NCI-H2227 (cell line): ENCODE measurements at regions not wholly inside any gene's neighbourhood (a gene's known extent, or its start where the extent isn't known, plus 50 kb on each side); places are given as distances from the start of the nearest gene placed in this dataset.

Source experiments
- DNase-seq: peaks from one replicate; lab custom pipeline; 2025; ENCODE audit not compliant: unreplicated experiment; lab: John Stamatoyannopoulos, UW

- no peak for DNase-seq
Observed at GRCh38 chr5:68529581-68529980, 314.0 kb downstream of the PIK3R1 start.

DNA sequence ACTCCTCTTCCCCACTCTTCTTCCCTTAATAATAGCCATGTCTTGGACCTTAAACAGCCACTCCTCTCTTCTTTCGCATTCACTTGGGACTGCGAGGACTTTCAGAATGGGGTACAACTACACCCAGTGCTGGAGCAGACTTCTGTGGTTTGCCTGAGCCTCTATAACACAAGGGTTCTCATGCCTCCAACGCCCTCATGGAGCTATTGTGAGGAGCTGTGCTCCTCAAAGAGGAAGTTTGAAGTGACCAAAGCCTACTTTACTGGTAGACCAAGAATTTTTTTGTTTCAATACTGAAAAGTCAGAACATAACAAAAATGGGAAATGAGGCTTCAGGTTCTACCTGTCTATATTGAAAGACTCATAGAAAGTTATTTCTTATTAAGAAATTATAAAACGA is 316.4 kb downstream of the PIK3R1 start:
- DNase-seq, result no peak

GRCh38 chr5:68533051-68533450 is 317.5 kb downstream of the PIK3R1 start:
- DNase-seq, result no peak

DNA sequence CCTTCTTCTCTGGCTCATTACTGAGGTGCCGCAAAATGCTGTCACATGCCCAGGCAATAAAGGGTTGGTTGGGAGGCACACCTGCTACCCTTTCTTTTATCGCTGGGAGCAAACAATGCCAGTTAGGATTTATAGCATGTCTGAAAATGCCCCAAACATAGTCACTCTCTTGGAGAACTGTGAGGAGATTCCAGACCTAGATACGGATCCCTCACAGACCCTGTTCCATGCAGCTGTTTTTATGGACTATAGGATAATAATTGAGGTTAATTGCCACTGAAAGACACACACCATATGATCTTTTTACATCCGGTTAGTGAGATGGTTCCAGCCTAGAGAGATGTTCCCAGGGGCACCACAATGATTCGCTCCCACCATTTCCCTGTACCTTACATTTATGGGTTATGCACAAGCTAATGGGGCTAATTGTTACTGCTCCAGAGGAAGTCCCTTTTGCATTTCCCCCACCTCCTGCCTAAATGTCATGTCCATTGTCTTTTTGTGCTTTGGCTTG is 318.1 kb downstream of the PIK3R1 start:
- peak; percentile 24 for DNase-seq

DNA sequence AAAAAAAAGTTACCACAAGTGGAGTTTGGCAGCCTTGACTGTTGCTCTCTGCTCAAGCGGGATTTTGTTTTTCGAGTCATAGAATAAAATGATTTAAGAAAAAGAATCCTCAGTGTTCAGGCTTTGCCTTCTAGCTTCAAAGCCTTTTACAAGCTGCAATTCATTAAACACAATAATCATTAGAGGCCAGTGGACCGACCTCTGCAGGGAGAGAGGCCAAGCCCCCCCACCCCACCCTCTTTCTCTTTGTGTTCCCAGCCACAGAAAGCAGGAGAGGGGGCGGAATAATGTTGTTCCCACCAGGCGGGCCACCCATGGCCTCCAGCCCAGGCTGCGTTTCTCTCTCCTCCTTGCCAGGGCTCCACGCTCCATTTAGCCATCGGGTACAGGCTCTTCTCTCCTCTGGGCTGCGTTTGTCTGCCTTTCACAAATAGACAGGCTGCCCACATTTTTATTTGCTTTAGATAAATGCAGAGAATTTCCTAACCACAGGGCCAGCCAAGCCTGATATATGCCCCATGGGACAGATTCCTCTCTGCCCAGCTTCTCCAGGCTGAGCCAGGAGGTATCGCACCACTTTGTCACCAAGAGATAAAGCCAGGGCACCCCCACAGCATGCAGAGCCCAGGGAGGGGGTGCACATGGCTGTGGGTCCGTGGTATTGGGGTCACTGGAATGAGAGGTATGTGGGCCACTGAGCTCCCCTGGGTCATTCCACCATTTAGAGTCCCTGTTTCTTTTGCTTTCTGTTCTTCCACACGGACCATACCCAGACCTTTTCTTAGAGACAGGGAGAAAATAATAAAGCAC is 318.8 kb downstream of the PIK3R1 start:
- DNase-seq, result no peak

- DNase-seq, result no peak
Observed at GRCh38 chr5:68534956-68535520, 319.5 kb downstream of the PIK3R1 start.

DNA sequence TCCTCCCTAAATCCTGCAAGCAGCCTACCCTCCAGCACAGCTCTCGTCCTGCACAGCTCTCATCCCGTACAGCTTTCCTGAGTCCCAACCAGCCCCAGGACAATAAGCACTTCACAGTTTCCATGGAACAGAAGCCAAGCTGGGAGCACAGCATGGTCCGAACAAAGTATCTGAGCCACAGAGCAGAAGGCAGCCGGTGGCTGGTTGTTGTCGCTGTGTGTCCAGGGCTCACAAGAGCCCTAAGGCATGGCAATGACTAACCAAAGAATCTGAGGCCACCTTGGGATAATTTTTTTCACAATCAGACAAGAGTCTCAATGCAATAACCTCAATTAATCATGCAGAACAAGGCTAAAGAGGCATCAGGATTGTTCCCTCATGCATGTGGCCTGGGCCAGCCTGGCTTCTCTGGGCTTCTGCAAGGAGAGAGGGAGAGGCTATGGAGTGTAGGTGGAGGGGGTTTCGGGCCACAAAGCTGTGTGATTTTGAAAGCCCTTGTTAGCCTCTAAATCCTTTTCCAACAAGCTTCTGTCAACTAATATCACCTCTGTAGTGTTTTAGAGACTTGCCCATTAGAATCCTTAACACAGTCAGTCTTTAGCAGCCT is 323.4 kb downstream of the PIK3R1 start:
- no peak for DNase-seq

DNA sequence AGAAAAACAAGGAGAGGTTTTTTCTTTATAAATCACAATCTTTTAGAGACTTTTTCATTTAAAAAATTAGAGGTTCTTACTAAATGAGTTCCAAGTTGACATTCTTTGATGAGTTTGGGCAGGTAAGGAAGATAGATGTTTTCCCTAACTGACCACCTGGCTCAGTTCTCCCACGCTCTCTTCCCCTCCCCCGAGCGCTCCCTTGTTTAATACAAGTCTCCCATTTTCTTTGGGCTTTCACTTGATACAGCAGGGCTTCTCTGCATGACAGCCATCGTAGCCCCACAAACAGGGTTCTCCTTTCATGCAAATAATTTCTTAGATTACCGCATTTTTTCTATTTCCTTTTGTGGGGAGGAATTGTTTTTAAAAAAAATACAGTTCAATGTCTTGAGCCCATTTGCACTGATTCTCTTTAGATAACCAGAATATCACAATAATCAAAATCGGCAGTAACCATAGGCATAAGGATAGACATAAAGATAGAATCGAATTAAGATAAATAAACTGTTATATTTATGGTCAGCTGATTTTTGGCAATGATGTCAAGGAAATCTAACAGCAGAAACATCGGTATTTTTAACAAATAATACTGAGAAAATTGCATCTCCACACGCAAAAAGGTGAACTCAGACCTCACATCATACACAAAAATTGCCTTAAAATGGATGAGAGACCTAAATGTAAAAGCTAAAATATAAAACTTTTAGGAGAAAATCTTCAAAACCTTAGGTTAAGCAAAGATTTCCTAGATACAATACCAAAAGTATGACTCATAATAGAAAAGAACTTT is 325.4 kb downstream of the PIK3R1 start:
- no peak for DNase-seq

- DNase-seq, result no peak
Observed at GRCh38 chr5:68542207-68542606, 326.7 kb downstream of the PIK3R1 start.

GRCh38 chr5:68543212-68543611 is 327.7 kb downstream of the PIK3R1 start:
- no peak for DNase-seq

GRCh38 chr5:68544091-68544647 is 328.6 kb downstream of the PIK3R1 start:
- no peak for DNase-seq

DNA sequence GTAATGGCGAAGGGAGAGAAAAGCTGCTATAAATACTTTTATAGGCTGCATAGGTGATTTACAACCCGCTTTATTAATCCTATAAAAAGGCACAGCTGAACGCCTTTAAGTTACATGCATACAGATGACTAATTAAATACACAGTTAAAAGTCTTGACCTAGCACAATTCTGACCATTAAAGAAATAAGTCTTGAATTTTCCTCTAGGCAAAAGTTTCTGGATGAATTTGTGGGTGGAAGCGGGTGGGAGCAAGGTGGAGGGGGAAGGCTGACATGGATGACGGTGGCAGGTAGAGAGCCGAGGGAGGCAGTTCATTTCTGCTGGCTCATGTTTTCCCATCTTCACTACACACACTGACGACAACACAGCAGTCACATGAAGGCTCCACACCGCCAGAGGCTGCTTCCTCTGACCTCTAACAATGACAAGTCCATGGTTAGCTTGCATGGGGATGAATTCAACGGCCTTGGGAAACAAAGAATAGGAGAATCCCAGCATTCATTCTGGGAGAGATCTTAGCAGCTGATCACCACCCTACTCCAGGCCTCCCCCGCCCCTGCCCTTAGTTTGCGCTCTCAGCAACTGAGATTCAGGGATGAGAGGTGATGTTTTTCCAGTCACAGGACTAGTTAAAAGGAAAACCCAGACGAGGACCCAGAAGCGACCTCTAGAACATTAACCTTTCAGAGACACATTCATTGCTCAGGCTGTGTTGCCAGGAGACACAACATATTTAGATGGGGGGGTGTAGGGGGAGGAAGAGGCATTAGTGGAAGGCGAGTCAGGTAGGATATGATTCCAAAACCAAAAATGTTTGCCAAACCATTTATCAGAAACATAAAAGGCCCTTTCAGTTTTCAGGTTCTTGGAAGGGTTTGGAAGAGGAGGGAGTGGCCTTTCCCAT is 329.3 kb downstream of the PIK3R1 start:
- no peak for DNase-seq

- DNase-seq, result no peak
Observed at GRCh38 chr5:68545636-68546295, 330.2 kb downstream of the PIK3R1 start.

- DNase-seq, result no peak
Observed at GRCh38 chr5:68547056-68547455, 331.5 kb downstream of the PIK3R1 start.

DNA sequence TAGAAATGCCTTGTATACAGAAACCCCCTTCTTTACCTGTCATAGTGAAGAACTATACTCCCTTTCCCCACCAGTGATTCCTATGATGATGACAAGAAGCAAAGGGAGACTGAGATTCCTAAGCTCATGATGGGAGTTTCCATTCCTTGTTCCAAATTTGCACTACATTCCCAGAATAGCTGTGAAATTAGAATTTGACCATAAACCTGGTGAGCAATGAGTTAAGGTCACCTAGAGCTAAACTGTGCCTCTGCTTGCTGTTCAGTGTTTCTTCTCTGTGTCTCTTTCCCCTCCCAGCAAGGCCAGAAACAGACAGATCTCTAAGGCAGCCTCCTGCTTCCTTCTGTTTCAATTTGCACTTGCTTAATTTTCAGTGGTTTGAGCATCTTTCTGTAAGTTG is 332.1 kb downstream of the PIK3R1 start:
- no peak for DNase-seq

DNA sequence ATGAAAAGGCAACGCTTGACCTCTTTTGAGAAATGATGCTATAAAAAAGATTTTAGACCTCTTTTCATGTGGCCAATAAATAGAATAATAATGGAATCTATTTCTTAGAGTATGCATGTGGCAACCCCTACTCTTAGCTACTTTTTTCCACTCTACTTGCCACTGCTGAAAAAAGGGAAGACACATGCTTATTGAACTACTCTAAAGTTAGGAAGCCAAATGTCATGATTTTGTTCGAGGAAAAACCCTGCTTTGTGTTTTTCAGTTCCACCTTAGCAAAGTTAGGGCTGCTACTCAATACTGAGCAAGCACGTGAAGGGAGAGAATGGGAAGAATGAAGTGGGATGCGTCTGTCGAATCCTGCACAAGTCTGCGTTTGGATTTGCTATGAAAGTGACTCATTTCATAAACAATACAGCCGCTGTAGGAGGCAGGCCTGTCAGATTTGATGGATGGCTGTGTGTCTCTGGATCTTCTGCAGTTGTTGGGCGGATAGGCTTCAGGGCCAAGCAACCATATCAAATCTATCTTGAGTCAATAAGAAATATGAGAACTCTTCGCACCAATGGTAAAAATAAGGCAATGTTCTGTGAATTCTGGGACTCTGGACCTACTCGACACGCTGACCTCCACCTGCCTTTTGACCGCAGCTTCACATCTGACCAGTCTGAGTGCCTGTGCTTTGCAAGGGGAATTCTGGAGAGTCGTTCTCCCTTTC is 333.6 kb downstream of the PIK3R1 start:
- peak; percentile 35 for DNase-seq

- no peak for DNase-seq
Observed at GRCh38 chr5:68550015-68550414, 334.5 kb downstream of the PIK3R1 start.

GRCh38 chr5:68551436-68551835 is 335.9 kb downstream of the PIK3R1 start:
- no peak for DNase-seq
